ENCODE measurements at regions not wholly inside any gene's neighbourhood (a gene's known extent, or its start where the extent isn't known, plus 50 kb on each side); places are given as distances from the start of the nearest gene placed in this dataset.

- H3K79me2 ChIP-seq (ENCODE audit: insufficient read depth, low read length) = no peaks in the 10 kb centered on the region
- H3K27ac ChIP-seq (ENCODE audit: low read depth in 1 of 2, low read length in 2 of 2) = no peak overlapping the region
- no peaks in the 10 kb centered on the region for H3K36me3 ChIP-seq (replicated peaks in 1 of 2; ENCODE audit: control insufficient read depth in 1 of 2, insufficient read depth in 2 of 2, low read length in 2 of 2)
- H4K20me1 ChIP-seq (ENCODE audit: insufficient read depth, low read length) = no peaks in the 10 kb centered on the region
- Mint-ChIP-seq H3K27ac (no peak overlapping the region), H3K4me3 (no peak overlapping the region), H3K36me3 (no peaks in the 10 kb centered on the region), H3K27me3 (ENCODE audit: low read depth in 3 of 3) (peaks cover 0 to 1% (median 0%) of the 10 kb centered on the region in 3 donors), H3K9me3 (peaks cover 2 to 11% (median 6%) of the 10 kb centered on the region in 7 donors), H3K4me1 (no peaks in the 10 kb centered on the region)
- no peaks in the 10 kb centered on the region for H3K4me1 ChIP-seq (ENCODE audit: control insufficient read depth in 1 of 2, insufficient read depth in 2 of 2, low read length in 2 of 2)
- no peak overlapping the region for H2AFZ ChIP-seq (ENCODE audit: insufficient read depth, low read depth, low read length, poor library complexity, severe bottlenecking)
- TF ChIP-seq CTCF (IDR thresholded peaks at IDR 0.05) = no peak
- H3K27me3 ChIP-seq (ENCODE audit: control insufficient read depth in 2 of 2, insufficient read depth in 2 of 2, low read length in 2 of 2) = no peaks in the 10 kb centered on the region
- no peak for DNase-seq
- H3K4me2 ChIP-seq (replicated peaks; ENCODE audit: extremely low read depth, low read length, poor library complexity, severe bottlenecking) = no peak overlapping the region
- no peak overlapping the region for H3K9ac ChIP-seq (ENCODE audit: insufficient read depth, low read length, poor library complexity, severe bottlenecking)
- no CpG with 5 or more reads among the region's 2 CpGs for WGBS (ENCODE audit: insufficient coverage)
- intact Hi-C loops (cut with micrococcal nuclease) = no loop called here
- no peak overlapping the region for H3K4me3 ChIP-seq (replicated peaks in 1 of 3; ENCODE audit: low read depth in 2 of 3, low read length in 3 of 3)
- H3K9me3 ChIP-seq (replicated peaks in 1 of 2; ENCODE audit: control insufficient read depth in 1 of 2, insufficient read depth in 1 of 2, low read length in 2 of 2) = no peaks in the 10 kb centered on the region
Measured at GRCh38 chr3:5828251-5828650, 640.7 kb downstream of the EDEM1 start.

- Mint-ChIP-seq H3K4me3 (no peak overlapping the region), H3K9me3 (peaks cover 0 to 8% (median 3%) of the 10 kb centered on the region in 7 donors), H3K4me1 (no peaks in the 10 kb centered on the region), H3K36me3 (no peaks in the 10 kb centered on the region), H3K27ac (no peak overlapping the region), H3K27me3 (ENCODE audit: low read depth in 3 of 3) (no peaks in the 10 kb centered on the region)
- no peak for DNase-seq
- H3K27ac ChIP-seq (ENCODE audit: low read depth in 1 of 2, low read length in 2 of 2) = no peak overlapping the region
- H3K4me2 ChIP-seq (replicated peaks; ENCODE audit: extremely low read depth, low read length, poor library complexity, severe bottlenecking) = no peak overlapping the region
- no peak overlapping the region for H3K4me3 ChIP-seq (replicated peaks in 1 of 3; ENCODE audit: low read depth in 2 of 3, low read length in 3 of 3)
- intact Hi-C loops (cut with micrococcal nuclease) = no loop called here
- H2AFZ ChIP-seq (ENCODE audit: insufficient read depth, low read depth, low read length, poor library complexity, severe bottlenecking) = no peak overlapping the region
- no peaks in the 10 kb centered on the region for H3K36me3 ChIP-seq (replicated peaks in 1 of 2; ENCODE audit: control insufficient read depth in 1 of 2, insufficient read depth in 2 of 2, low read length in 2 of 2)
- no peak for TF ChIP-seq CTCF (IDR thresholded peaks at IDR 0.05)
- no peaks in the 10 kb centered on the region for H3K79me2 ChIP-seq (ENCODE audit: insufficient read depth, low read length)
- H3K4me1 ChIP-seq (ENCODE audit: control insufficient read depth in 1 of 2, insufficient read depth in 2 of 2, low read length in 2 of 2) = no peaks in the 10 kb centered on the region
- no peaks in the 10 kb centered on the region for H3K9me3 ChIP-seq (replicated peaks in 1 of 2; ENCODE audit: control insufficient read depth in 1 of 2, insufficient read depth in 1 of 2, low read length in 2 of 2)
- no peak overlapping the region for H3K9ac ChIP-seq (ENCODE audit: insufficient read depth, low read length, poor library complexity, severe bottlenecking)
- H3K27me3 ChIP-seq (ENCODE audit: control insufficient read depth in 2 of 2, insufficient read depth in 2 of 2, low read length in 2 of 2) = no peaks in the 10 kb centered on the region
- H4K20me1 ChIP-seq (ENCODE audit: insufficient read depth, low read length) = no peaks in the 10 kb centered on the region
- no CpG with 5 or more reads among the region's 3 CpGs for WGBS (ENCODE audit: insufficient coverage)
Measured at GRCh38 chr3:5840056-5840455, 652.5 kb downstream of the EDEM1 start.
